ENCODE measurements at regions not wholly inside any gene's neighbourhood (a gene's known extent, or its start where the extent isn't known, plus 50 kb on each side); places are given as distances from the start of the nearest gene placed in this dataset.

GRCh38 chr4:138741766-138742377 is 273.7 kb upstream of the NOCT start:
- no peak overlapping the region for H3K4me3 ChIP-seq (ENCODE audit: low read depth, low read length)
- no peak for TF ChIP-seq CTCF (IDR thresholded peaks at IDR 0.05; ENCODE audit: insufficient read depth, low read length, missing control alignments)
- POLR2A ChIA-PET: no interaction called here
- CTCF ChIA-PET: interaction anchor here (1.0 kb wide), 1 partner anchor 129 kb away, joined by 3 read pairs; no protein-coding TSS in a partner anchor
- DNase-seq (ENCODE audit: low read depth, low spot score): no peak

GRCh38 chr4:138740816-138741745 is 274.5 kb upstream of the NOCT start:
- ChIA-PET POLR2A (no interaction called here), CTCF (no interaction called here)
- H3K4me3 ChIP-seq (ENCODE audit: low read depth, low read length): no peak overlapping the region
- no peak for TF ChIP-seq CTCF (IDR thresholded peaks at IDR 0.05; ENCODE audit: insufficient read depth, low read length, missing control alignments)
- no peak for DNase-seq (ENCODE audit: low read depth, low spot score)

- no peak for TF ChIP-seq CTCF (IDR thresholded peaks at IDR 0.05; ENCODE audit: insufficient read depth, low read length, missing control alignments)
- H3K4me3 ChIP-seq (ENCODE audit: low read depth, low read length): no peak overlapping the region
- ChIA-PET CTCF (no interaction called here), POLR2A (no interaction called here)
- no peak for DNase-seq (ENCODE audit: low read depth, low spot score)
Measured at GRCh38 chr4:138736362-138736761, 279.2 kb upstream of the NOCT start.

GRCh38 chr4:138734746-138735145 is 280.8 kb upstream of the NOCT start:
- ChIA-PET POLR2A (no interaction called here), CTCF (no interaction called here)
- no peak overlapping the region for H3K4me3 ChIP-seq (ENCODE audit: low read depth, low read length)
- no peak for DNase-seq (ENCODE audit: low read depth, low spot score)
- no peak for TF ChIP-seq CTCF (IDR thresholded peaks at IDR 0.05; ENCODE audit: insufficient read depth, low read length, missing control alignments)

GRCh38 chr4:138728566-138728965 is 287.0 kb upstream of the NOCT start:
- CTCF ChIA-PET: no interaction called here
- no peak for DNase-seq (ENCODE audit: low read depth, low spot score)
- H3K4me3 ChIP-seq (ENCODE audit: low read depth, low read length): no peak overlapping the region
- POLR2A ChIA-PET: no interaction called here
- TF ChIP-seq CTCF (IDR thresholded peaks at IDR 0.05; ENCODE audit: insufficient read depth, low read length, missing control alignments): no peak

- ChIA-PET CTCF (no interaction called here), POLR2A (no interaction called here)
- no peak for DNase-seq (ENCODE audit: low read depth, low spot score)
- no peak overlapping the region for H3K4me3 ChIP-seq (ENCODE audit: low read depth, low read length)
- TF ChIP-seq CTCF (IDR thresholded peaks at IDR 0.05; ENCODE audit: insufficient read depth, low read length, missing control alignments): no peak
Measured at GRCh38 chr4:138727731-138728130, 287.9 kb upstream of the NOCT start.

All from AG04449 (cell line).